AG09319 (cell line): ENCODE measurements at regions not wholly inside any gene's neighbourhood (a gene's known extent, or its start where the extent isn't known, plus 50 kb on each side); places are given as distances from the start of the nearest gene placed in this dataset.

Source experiments
- DNase-seq: peaks from one replicate; pipeline ENCODE4 v3.0.0-alpha.2; 2010; ENCODE audit warnings: low read depth; ENCODE audit errors: extremely low read depth
- TF ChIP-seq, protein P1 (sequence below): IDR thresholded peaks from 2 replicates; pipeline ENCODE4 v1.5.1; 2011; ENCODE audit warnings: low read depth, mild to moderate bottlenecking, inconsistent platforms, low read length, moderate library complexity

GRCh38 chr4:151887816-151888180 lies 127.0 kb upstream of the GATB start:
- TF ChIP-seq, protein P1, sequence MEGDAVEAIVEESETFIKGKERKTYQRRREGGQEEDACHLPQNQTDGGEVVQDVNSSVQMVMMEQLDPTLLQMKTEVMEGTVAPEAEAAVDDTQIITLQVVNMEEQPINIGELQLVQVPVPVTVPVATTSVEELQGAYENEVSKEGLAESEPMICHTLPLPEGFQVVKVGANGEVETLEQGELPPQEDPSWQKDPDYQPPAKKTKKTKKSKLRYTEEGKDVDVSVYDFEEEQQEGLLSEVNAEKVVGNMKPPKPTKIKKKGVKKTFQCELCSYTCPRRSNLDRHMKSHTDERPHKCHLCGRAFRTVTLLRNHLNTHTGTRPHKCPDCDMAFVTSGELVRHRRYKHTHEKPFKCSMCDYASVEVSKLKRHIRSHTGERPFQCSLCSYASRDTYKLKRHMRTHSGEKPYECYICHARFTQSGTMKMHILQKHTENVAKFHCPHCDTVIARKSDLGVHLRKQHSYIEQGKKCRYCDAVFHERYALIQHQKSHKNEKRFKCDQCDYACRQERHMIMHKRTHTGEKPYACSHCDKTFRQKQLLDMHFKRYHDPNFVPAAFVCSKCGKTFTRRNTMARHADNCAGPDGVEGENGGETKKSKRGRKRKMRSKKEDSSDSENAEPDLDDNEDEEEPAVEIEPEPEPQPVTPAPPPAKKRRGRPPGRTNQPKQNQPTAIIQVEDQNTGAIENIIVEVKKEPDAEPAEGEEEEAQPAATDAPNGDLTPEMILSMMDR: no peak
- no peak for DNase-seq

- no peak for DNase-seq
Observed at GRCh38 chr4:151887031-151887815, 126.4 kb upstream of the GATB start.

DNA sequence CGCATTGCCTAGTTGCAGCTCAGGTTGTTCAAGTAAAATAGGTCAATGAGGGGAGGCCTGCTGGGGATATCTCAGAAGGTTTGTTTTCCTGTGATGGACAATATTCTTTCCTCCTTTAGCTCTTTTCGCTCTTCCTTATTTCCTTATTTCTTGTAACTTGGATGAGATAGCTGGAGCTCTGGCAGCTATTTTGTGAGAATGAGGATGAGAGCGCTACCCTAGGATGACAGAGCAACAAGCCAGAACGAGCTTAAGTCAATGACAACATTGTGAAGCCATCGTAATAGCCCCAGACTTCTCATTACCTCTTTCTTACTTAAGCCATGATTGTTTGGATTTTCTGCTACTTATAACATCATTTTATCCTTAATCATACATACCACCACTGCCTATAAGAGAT lies 124.3 kb upstream of the GATB start:
- TF ChIP-seq, protein P1: no peak
- DNase-seq: no peak

More at GRCh38 chr4:151887031-151887815, 126.4 kb upstream of the GATB start:
- TF ChIP-seq, protein P1: no peak

- DNase-seq: no peak
- TF ChIP-seq, protein P1: no peak
Observed at GRCh38 chr4:151883747-151884146, 122.9 kb upstream of the GATB start.

- TF ChIP-seq, protein P1: no peak
- DNase-seq: no peak
Observed at GRCh38 chr4:151882072-151882803, 121.4 kb upstream of the GATB start.

- no peak for DNase-seq
- TF ChIP-seq, protein P1: no peak
Observed at GRCh38 chr4:151879705-151880445, 119.1 kb upstream of the GATB start.
